ENCODE measurements at regions not wholly inside any gene's neighbourhood (a gene's known extent, or its start where the extent isn't known, plus 50 kb on each side); places are given as distances from the start of the nearest gene placed in this dataset.
"Not testable (repeated sequence)": the region's sequence is repeated elsewhere in the genome, so short reads cannot be mapped to it uniquely, and the experiment has no call there.

GRCh38 chr2:105517814-105518705 lies 119.2 kb upstream of the FHL2 start:
- DNase-seq (ENCODE audit: low read depth): no peak
- no peak for TF ChIP-seq CTCF (IDR thresholded peaks at IDR 0.05; ENCODE audit: low read depth, low read length, missing control alignments)
- H3K4me3 ChIP-seq (ENCODE audit: low read depth, low read length): no peak overlapping the region

GRCh38 chr2:105515581-105516415 lies 116.9 kb upstream of the FHL2 start:
- no peak overlapping the region for H3K4me3 ChIP-seq (ENCODE audit: low read depth, low read length)
- TF ChIP-seq CTCF (IDR thresholded peaks at IDR 0.05; ENCODE audit: low read depth, low read length, missing control alignments): no peak
- no peak for DNase-seq (ENCODE audit: low read depth)

GRCh38 chr2:105514576-105514975 lies 115.7 kb upstream of the FHL2 start:
- DNase-seq (ENCODE audit: low read depth): no peak
- H3K4me3 ChIP-seq (ENCODE audit: low read depth, low read length): no peak overlapping the region
- TF ChIP-seq CTCF (IDR thresholded peaks at IDR 0.05; ENCODE audit: low read depth, low read length, missing control alignments): no peak

GRCh38 chr2:105510761-105511528 lies 112.1 kb upstream of the FHL2 start:
- DNase-seq (ENCODE audit: low read depth): no peak
- H3K4me3 ChIP-seq (ENCODE audit: low read depth, low read length): no peak overlapping the region
- no peak for TF ChIP-seq CTCF (IDR thresholded peaks at IDR 0.05; ENCODE audit: low read depth, low read length, missing control alignments)

GRCh38 chr2:105509269-105510086 lies 110.6 kb upstream of the FHL2 start:
- no peak overlapping the region for H3K4me3 ChIP-seq (ENCODE audit: low read depth, low read length)
- TF ChIP-seq CTCF (IDR thresholded peaks at IDR 0.05; ENCODE audit: low read depth, low read length, missing control alignments): no peak
- DNase-seq (ENCODE audit: low read depth): no peak

- not testable (repeated sequence) for H3K4me3 ChIP-seq (ENCODE audit: low read depth, low read length); DNase-seq (ENCODE audit: low read depth)
These were observed 108.0 kb upstream of the FHL2 start for GRCh38 chr2:105506860-105507259.
